ENCODE measurements at regions not wholly inside any gene's neighbourhood (a gene's known extent, or its start where the extent isn't known, plus 50 kb on each side); places are given as distances from the start of the nearest gene placed in this dataset.

DNA sequence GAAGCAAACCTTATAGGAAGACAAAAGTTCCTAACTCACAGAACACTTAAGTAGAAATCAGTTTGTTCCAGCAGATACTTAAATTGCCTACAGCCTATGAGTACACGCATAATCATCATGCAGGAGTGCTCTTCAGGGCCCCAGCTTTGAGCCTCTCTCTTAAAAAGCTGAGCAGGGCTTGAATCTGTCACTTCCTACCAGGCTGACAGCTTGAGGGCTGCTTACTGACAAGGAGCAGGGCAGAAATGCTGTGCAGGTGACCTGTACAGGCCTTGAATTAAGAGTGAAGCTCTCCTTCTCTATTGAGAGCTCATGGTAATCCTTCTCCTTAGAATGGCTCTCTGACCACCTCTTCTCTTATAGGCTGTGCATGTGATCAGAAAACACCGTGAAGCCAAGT lies 66.5 kb upstream of the MAST4 start:
- Mint-ChIP-seq H3K36me3 (ENCODE audit: unreplicated experiment) (no peaks in the 10 kb centered on the region), H3K4me1 (ENCODE audit: unreplicated experiment) (no peaks in the 10 kb centered on the region), H3K27ac (ENCODE audit: unreplicated experiment) (no peak overlapping the region), H3K27me3 (ENCODE audit: unreplicated experiment) (peaks cover 26% of the 10 kb centered on the region), H3K9me3 (ENCODE audit: unreplicated experiment) (no peaks in the 10 kb centered on the region), H3K4me3 (ENCODE audit: unreplicated experiment) (no peak overlapping the region)
- no peak for DNase-seq (ENCODE audit: extremely low spot score, unreplicated experiment)
- TF ChIP-seq, protein P1, sequence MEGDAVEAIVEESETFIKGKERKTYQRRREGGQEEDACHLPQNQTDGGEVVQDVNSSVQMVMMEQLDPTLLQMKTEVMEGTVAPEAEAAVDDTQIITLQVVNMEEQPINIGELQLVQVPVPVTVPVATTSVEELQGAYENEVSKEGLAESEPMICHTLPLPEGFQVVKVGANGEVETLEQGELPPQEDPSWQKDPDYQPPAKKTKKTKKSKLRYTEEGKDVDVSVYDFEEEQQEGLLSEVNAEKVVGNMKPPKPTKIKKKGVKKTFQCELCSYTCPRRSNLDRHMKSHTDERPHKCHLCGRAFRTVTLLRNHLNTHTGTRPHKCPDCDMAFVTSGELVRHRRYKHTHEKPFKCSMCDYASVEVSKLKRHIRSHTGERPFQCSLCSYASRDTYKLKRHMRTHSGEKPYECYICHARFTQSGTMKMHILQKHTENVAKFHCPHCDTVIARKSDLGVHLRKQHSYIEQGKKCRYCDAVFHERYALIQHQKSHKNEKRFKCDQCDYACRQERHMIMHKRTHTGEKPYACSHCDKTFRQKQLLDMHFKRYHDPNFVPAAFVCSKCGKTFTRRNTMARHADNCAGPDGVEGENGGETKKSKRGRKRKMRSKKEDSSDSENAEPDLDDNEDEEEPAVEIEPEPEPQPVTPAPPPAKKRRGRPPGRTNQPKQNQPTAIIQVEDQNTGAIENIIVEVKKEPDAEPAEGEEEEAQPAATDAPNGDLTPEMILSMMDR (IDR thresholded peaks at IDR 0.05), result no peak

DNA sequence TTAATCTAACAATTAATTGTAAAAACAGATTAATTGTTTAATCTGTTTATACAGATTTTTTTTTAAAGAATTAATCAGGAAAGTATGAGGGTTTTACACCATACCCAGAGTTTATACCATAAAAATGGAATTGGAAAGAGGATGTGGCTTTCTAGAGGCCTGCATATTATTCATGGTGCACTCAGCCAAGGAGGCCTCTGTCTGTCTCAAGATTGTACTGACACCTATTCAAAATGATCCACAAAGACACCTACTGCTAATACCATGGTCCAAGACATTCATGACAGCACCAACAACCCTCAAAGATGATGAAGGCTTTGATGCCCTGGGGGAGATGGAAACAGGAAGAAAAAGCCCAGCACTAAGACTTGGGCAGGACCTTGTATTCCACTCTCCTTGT lies 58.1 kb upstream of the MAST4 start:
- TF ChIP-seq, protein P1 (IDR thresholded peaks at IDR 0.05), result no peak

DNA sequence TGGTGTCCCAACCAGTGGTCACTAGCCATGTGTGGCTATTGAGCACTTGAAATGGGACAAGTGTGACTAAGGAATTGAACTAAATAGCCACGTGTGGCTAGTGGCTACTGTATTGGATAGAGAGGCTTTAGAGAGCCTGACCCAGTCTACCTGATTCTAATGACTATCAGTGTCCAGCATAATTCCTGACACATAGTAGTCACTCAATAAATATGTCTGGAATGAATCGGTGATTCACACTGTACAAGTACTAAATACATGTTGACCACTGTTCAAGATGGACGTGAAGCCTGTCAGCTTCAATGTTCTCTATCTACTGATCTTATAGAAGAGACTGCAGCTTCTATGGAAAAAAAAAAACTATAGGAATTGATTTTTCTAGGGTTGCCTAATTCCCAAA lies 57.7 kb upstream of the MAST4 start:
- DNase-seq (ENCODE audit: extremely low spot score, unreplicated experiment), result no peak
- no peaks in the 10 kb centered on the region for H3K9me3 Mint-ChIP-seq (ENCODE audit: unreplicated experiment)
- TF ChIP-seq, protein P1 (IDR thresholded peaks at IDR 0.05), result no peak
- H3K27me3 Mint-ChIP-seq (ENCODE audit: unreplicated experiment), result peaks cover 5% of the 10 kb centered on the region
- H3K4me3 Mint-ChIP-seq (ENCODE audit: unreplicated experiment), result no peak overlapping the region
- H3K27ac Mint-ChIP-seq (ENCODE audit: unreplicated experiment), result no peak overlapping the region
- no peaks in the 10 kb centered on the region for H3K36me3 Mint-ChIP-seq (ENCODE audit: unreplicated experiment)
- H3K4me1 Mint-ChIP-seq (ENCODE audit: unreplicated experiment), result no peaks in the 10 kb centered on the region

More for the DNA sequence above, 58.1 kb upstream of the MAST4 start:
- peaks cover 5% of the 10 kb centered on the region for H3K27me3 Mint-ChIP-seq (ENCODE audit: unreplicated experiment)
- DNase-seq (ENCODE audit: extremely low spot score, unreplicated experiment), result no peak
- no peak overlapping the region for H3K4me3 Mint-ChIP-seq (ENCODE audit: unreplicated experiment)
- no peaks in the 10 kb centered on the region for H3K4me1 Mint-ChIP-seq (ENCODE audit: unreplicated experiment)
- no peaks in the 10 kb centered on the region for H3K36me3 Mint-ChIP-seq (ENCODE audit: unreplicated experiment)
- H3K9me3 Mint-ChIP-seq (ENCODE audit: unreplicated experiment), result no peaks in the 10 kb centered on the region
- no peak overlapping the region for H3K27ac Mint-ChIP-seq (ENCODE audit: unreplicated experiment)

DNA sequence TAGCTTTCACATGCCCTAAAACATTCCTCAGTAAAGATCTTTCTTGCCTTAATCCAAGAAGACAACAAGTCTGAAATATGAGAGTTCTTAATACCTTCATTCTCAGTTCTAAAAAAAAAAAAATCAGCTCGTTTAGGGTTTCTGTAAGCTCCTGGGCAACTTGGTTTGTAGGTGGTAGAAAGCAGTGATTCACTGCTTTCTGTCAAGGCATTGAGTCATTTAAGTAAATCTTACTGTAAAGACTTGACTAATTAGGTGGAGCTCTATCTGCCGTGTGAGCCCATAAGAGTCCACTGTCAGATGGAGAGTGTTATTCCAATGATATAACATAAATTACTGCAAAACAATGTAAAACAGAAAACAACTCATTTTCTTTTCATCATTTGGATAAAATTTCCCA lies 56.1 kb upstream of the MAST4 start:
- H3K4me3 Mint-ChIP-seq (ENCODE audit: unreplicated experiment), result no peak overlapping the region
- no peaks in the 10 kb centered on the region for H3K9me3 Mint-ChIP-seq (ENCODE audit: unreplicated experiment)
- no peak for DNase-seq (ENCODE audit: extremely low spot score, unreplicated experiment)
- H3K4me1 Mint-ChIP-seq (ENCODE audit: unreplicated experiment), result no peaks in the 10 kb centered on the region
- no peak overlapping the region for H3K27ac Mint-ChIP-seq (ENCODE audit: unreplicated experiment)
- H3K27me3 Mint-ChIP-seq (ENCODE audit: unreplicated experiment), result peaks cover 4% of the 10 kb centered on the region
- H3K36me3 Mint-ChIP-seq (ENCODE audit: unreplicated experiment), result no peaks in the 10 kb centered on the region
- TF ChIP-seq, protein P1 (IDR thresholded peaks at IDR 0.05), result no peak

DNA sequence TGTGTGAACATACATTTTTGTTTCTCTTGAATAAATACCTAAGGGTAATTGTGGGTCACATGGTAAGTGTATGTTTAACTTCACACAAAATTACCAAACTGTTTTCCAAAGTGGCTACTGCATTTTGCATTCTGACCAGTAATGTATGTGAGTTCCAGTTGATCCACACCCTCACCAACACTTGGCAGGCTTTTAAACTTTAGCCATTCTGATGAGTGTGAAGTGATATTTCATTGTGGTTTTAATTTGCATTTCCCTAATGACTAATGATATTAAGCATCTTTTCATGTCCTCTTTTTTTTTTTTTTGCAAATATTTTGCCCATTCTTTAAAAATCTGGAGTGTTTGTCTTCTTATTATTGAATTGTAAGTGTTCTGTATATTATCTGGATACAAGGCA lies 53.5 kb upstream of the MAST4 start:
- Mint-ChIP-seq H3K9me3 (ENCODE audit: unreplicated experiment) (peaks cover 4% of the 10 kb centered on the region), H3K27me3 (ENCODE audit: unreplicated experiment) (peaks cover 4% of the 10 kb centered on the region), H3K36me3 (ENCODE audit: unreplicated experiment) (no peaks in the 10 kb centered on the region), H3K4me1 (ENCODE audit: unreplicated experiment) (no peaks in the 10 kb centered on the region), H3K4me3 (ENCODE audit: unreplicated experiment) (no peak overlapping the region), H3K27ac (ENCODE audit: unreplicated experiment) (no peak overlapping the region)
- no peak for DNase-seq (ENCODE audit: extremely low spot score, unreplicated experiment)
- TF ChIP-seq, protein P1 (IDR thresholded peaks at IDR 0.05), result no peak
